GM21528 (cell line): ENCODE measurements at regions not wholly inside any gene's neighbourhood (a gene's known extent, or its start where the extent isn't known, plus 50 kb on each side); places are given as distances from the start of the nearest gene placed in this dataset.
"Not testable (repeated sequence)": the region's sequence is repeated elsewhere in the genome, so short reads cannot be mapped to it uniquely, and the experiment has no call there.

ENCODE experiments used
- ATAC-seq: cut with Tn5 transposase; IDR thresholded peaks from one replicate; pipeline ENCODE4 v1.9.1; 2021; ENCODE audit warnings: mild to moderate bottlenecking, moderate library complexity; ENCODE audit not compliant: unreplicated experiment, low FRiP score

DNA sequence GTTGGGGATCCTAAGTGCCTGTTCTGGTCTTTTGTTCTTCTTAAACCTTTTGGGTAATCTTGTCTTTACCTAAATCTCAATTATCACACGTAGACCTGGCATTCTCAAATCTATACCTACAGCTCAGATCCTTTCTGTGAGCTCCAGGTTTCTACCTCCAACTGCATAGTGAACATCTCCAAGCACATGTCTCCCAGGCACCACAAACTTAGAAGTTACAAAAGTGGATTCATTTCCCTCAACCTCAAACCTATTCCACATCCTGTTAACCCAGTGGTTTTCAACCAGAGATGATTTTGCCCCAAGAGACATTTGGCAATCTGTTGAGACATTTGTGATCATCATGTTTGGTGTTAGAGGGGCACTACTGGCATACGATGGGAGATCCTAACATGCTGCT lies 183.5 kb downstream of the TENT5A start:
- ATAC-seq = no peak

GRCh38 chr6:81565071-81565470 lies 187.4 kb downstream of the TENT5A start:
- ATAC-seq = no peak

- ATAC-seq = no peak
Measured at GRCh38 chr6:81564470-81565068, 187.9 kb downstream of the TENT5A start.

- ATAC-seq = no peak
Measured at GRCh38 chr6:81562169-81562568, 190.3 kb downstream of the TENT5A start.

- no peak for ATAC-seq
Measured at GRCh38 chr6:81561731-81562130, 190.8 kb downstream of the TENT5A start.

DNA sequence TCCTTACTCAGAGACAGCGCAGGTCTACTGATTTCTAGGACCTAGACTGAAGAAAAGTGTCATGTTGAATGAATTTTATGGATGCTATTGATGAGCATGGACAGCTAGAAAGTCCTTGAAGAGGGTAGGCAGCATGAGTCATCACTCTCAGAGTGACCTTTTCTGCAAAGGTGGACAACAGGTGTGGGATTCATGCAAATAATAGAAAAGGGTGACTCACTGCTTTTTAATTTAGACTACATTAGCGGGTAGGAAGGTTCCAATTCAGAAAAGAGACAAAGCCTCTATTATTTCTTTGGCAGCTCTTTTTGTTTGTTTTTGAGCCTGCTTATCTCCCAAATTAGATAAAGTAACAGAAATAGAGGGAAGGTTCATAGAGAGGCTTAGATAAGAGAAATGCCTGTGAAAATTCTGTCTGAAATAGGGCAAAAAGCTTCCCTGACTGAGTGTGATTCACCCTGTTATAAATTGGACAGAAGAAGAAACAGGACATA lies 191.4 kb downstream of the TENT5A start:
- ATAC-seq = no peak

- no peak for ATAC-seq
Measured at GRCh38 chr6:81557811-81558210, 194.7 kb downstream of the TENT5A start.

DNA sequence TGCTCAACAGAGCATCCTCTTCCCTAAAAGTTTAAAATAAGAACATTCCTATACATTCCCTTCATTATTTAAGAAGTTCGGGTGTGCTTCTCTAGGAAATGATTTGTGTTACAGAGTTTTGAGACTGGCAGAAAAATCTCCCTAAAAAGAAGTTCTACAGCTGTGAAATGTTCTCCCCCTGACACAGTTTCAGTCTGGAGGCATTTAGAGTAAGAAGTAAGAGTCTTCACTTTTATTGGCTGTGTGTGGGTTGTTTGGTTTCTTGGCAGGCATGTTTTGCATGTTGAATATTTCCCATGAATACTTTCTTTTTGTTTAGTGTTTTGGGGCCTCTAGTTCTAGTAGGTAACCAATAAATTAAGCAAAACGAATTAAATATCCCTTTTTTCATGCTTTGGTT lies 195.9 kb downstream of the TENT5A start:
- no peak for ATAC-seq

DNA sequence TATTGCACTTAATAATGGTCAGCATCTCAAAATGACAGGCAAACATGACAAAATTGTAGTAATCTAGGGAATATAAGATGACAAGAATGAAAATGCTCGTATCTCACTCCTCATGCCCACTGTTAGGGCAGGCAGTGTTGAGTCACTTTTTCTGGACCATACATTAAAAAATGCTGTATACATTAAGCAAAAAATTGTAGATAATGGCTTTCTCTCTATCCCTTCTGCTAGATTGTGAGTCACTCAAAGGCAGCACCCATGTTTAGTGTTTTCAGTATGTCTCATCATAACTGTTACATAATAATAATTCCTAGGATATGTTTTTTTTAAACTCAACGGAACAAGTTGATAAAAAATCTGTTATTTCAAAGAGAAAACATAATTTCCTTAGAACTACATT lies 199.3 kb downstream of the TENT5A start:
- no peak for ATAC-seq

GRCh38 chr6:81552644-81553043 lies 199.8 kb downstream of the TENT5A start:
- ATAC-seq = no peak

DNA sequence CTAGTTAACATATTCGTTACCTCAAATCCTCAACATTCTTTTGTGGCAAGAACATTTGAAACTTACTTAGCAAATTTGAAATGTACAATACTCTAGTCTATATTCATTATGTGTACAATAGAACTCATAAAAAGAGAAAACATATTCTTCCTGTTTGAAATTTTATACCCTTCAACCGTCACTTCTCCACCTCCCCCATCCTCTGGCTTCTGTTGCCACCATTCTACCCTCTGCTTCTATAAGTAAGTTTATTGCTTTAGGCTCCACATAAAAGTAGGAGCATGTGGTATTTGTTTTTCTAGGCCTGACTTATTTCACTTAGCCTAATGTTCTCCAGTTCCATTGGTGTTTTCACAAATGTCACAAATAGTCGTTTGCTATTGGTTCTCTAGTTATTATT lies 205.3 kb downstream of the TENT5A start:
- no peak for ATAC-seq

DNA sequence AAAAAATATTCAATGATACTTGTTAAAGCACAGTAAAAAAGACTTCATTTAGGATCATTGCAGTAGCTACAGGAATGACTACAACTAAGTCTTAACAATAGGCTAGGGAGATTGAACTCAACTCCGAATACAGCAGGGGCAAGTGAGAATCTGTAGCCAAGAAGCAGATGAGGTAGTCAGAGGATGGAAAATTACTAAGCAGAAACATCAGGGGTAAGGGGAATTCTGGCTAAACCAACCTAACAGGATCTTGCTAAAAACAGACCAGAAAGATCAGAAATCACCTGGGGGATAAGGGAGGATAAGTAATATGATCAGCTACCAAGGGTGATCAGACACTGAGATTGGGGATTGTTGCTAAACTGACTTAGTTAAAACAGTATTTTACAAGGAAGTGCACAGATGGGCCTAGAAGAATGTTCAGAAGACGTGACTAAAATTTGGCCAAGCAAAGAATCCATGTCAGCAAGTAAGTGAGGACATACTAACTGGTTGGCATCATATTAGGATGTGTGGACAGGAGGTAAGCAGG lies 217.5 kb downstream of the TENT5A start:
- ATAC-seq = no peak

DNA sequence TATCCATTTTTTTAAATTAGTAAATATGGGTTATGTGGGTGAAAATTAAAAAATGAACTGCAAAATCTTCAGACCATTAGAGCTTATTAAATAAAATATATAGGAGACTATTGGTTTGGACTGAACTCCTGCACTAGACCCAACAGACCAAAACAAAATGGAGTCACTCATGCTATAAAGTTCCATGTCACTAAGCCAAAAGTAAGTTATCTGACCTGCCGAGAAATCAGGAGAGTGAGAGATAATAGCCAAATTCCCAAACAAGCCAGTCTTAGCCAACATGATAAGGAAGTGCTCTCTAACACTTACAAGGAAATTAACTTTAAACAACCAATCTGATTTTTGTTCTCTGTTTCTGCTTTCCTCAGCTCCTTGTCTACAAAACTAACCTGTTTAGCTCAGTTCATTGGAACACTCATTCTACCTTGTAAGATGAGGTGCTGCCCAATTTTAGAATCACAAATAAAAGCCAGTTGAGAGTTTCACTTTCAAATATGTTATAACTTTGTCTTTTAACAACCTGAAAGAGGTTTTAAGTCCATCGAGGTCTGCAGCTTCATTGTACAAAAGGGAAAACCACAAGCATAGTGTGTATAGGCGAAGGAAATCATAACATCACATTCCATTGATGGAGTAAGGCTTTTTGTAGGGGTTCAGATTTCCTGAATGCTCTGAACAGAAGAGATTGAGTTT lies 220.5 kb downstream of the TENT5A start:
- ATAC-seq = no peak

- ATAC-seq = no peak
Measured at GRCh38 chr6:81517455-81517854, 235.0 kb downstream of the TENT5A start.

DNA sequence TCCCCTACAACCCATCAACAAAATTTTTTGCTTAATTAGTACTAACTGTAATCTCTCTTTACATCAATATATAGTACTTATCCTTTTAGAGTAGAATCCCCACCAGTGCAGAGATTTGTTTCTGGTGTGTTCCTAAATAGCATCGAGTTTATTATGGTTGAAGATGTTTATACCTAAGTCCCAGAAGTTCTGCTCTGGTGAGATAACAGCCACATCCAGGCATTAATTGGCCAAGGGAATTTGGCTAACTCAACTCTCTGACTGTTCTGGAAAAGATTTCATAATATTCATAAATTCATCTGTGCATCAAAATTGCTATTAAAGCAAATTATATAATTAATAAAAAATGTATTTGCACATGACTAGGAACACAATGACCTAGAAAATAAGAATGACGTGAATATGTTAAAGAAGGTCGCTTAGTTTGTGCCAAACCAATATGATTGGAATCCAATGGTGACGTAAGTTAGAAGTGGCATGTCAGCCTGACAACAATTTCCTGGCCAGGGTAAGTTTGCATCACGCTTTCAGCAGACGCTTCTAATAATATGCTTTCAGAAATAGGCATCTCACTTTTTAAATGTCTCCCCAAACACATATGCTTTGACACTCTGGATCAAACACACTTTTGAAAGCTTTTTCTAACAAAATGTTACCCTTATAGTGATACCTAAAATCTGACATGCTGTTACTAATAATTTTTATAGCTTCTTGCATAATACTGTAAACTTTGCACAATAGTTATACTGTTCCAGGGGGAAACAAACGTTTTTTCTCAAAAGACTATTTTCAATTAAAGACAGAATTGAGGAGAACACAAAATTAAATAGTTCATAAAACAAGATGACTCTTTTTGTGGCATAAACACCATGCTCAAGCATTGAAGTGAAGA lies 236.7 kb downstream of the TENT5A start:
- ATAC-seq = no peak

- not testable (repeated sequence) for ATAC-seq
Measured at GRCh38 chr6:81514195-81514594, 238.3 kb downstream of the TENT5A start.

DNA sequence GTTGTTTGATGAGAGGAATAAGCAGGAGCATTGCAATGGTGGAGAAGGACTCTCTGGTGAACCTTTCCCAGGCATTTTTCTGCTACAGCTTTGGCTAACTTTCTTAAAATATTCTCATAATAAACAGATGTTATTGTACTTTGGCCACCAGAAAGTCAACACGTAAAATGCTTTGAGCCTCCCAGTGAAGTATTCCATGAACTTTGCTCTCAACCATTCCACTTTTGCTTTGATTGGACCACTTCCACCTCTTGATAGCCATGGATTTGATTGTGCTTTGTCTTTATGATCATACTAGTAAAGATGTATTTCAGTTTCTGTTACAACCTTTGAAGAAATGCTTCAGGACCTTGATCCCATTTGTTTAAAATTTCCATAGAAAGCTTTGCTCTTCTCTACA lies 241.1 kb downstream of the TENT5A start:
- no peak for ATAC-seq

- no peak for ATAC-seq
Measured at GRCh38 chr6:81495999-81496398, 256.5 kb downstream of the TENT5A start.

DNA sequence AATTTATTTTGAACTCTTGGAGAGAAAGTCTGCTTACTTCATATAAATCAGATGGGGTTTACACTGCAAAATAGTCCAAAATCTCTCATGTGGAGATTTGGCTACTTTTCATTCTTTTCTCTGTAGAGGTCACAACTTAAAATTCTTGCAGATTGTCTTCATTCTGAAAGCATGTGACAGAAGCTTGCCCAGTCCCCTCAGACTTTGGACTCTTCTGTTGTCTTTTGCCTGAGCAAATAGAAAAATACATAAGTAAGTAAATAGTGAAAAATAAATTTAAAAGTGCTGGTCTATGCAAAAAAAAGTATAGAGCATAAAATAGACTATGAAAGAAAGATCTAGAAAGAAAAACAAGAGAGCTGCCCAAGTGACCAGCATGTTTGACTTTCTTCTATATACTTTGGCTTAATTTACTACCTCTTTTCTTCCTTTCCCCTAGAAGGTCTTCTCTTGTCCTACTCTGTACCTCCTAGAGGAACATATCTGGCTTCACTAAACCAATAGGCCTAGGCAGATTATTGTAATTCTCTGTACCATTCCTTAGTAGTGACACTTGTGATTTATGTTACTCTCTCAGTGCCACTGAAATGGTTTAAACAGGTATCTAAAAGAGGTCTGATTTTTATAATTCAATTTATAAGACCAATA lies 260.9 kb downstream of the TENT5A start:
- ATAC-seq = no peak

- no peak for ATAC-seq
Measured at GRCh38 chr6:81487489-81487888, 265.0 kb downstream of the TENT5A start.

DNA sequence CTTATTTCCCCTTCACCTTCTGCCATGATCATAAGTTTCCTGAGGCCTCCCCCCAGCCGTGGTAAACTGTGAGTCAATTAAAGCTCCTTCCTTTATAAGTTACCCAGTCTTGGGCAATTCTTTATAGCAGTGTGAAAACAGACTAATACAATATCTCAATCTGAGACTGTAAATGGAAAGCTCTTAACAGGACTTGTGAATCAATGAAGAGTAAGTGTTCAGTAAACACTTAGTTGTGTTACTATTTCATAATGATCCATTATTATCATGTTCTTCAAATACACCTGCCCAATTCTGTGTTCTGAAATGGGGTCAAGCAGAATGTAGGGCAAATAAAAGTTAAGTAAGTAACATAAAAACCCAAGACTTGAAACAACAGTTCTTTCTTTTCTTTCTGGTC lies 266.2 kb downstream of the TENT5A start:
- ATAC-seq = no peak
